HG03521 (cell line): ENCODE measurements at regions not wholly inside any gene's neighbourhood (a gene's known extent, or its start where the extent isn't known, plus 50 kb on each side); places are given as distances from the start of the nearest gene placed in this dataset.

Source experiments
- ATAC-seq: cut with Tn5 transposase; IDR thresholded peaks from one replicate; pipeline ENCODE4 v1.9.1; 2021; ENCODE audit warnings: mild to moderate bottlenecking, moderate library complexity; ENCODE audit not compliant: unreplicated experiment

DNA sequence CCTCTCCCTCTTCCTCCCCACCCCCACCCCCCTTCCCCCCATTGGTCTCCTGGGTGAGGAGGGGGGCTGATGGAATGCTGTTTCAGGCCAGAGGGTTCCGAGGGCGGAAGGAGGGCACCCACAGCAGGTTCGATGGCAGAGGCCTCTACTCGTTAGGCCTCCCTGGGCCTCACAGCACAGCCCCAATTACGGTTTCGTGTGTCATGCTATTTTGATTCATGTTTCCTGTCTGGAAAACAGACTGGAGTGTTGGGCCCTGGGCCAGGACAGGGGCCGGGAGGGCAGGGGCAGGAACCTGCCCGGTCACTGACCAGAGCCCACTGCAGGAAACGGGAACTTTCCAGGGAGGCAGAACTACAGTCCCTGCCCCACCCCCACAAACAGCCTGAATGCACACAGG is 138.2 kb downstream of the C16orf95 start:
- no peak for ATAC-seq

DNA sequence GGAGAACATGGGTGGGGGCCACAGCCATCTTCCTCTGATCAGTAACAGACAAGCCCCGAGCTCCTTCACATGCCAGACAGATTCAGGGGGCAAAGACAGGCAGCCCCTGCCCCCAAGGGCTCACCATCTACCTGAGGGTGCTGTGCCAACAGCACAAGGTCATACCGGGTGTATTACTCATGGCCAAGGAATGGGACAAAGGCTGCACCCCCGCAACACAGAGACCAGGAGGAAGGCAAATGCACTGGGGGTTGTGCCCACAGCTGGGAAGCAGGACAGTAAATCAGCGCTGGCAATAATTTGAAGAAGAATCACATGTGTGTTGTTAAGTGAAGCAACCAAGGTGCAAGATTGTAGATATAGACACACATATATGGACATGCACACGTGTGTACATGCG is 137.1 kb downstream of the C16orf95 start:
- no peak for ATAC-seq

DNA sequence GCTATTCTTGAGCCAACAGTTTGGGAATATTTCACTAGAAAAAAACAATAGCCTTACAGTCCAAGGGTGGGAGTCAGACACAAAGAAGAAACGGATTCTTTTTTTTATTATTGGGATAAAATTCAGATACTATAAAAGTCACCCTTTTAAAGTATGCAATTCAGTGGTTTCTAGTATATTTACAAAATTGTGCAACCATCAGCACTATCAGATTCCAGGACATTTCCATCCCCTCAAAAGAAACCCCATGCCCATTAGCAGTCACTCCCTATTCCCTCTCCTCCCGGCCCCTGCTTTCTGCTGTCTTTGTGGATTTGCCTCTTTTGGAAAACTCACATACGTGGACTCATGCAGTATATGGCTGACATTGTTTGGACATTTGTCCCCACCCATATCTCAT is 134.4 kb downstream of the C16orf95 start:
- no peak for ATAC-seq

DNA sequence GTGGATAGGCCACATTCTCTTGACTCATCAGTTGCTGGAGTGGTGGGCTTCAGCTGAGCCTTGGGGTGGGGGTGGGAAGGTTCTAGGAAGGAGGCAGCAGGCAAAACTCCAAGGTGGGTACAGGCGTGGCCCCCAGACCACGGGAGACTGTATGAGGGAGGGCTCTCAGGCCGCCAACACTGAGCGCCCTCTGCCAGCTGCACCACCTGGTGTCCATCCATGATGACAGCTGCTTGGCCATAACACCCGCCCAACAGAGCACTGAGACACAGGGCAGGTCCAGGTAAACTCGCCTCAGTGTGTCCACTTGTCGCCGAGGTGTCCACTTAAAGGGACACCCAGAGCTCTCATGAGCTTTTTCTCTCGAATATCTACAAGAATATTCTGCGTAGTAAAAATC is 133.5 kb downstream of the C16orf95 start:
- ATAC-seq: no peak

DNA sequence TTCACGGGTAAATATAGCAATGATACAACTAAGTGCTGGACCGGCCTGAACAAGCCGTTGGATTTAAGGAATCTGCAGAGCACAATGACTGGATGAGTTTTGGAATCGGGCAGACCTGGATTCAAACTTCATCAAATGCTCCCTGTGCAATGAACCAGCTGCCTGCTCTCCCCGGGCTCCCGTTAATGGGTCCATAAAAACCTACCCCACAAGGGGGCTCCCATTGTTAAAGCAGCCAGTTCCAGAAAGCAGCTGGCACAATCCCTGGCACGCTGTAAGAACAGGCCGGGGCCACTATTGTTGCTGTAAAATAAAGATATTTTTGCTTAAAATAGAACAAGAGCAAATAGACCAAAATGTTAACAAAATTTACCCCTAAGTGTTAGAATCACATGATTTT is 131.9 kb downstream of the C16orf95 start:
- ATAC-seq: no peak

DNA sequence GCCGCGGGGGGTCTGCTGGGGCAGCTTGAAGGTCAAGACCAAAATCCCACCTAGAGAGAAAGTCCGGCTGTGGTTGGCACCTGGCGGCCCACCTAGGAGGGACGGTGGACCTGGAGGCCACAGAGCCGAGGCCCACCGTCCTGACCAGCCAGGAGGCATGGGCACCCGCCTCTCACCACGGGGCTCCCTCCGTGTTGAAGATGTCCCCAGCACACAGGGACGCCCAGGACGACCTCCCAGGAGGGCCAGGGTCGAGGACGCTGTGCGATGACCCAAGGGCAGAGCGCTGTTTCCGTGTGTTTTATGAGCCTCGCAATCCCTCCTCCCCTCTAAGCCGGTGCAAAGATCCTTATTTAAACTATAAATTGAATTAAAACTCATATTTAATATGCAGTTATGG is 131.2 kb downstream of the C16orf95 start:
- ATAC-seq: no peak

DNA sequence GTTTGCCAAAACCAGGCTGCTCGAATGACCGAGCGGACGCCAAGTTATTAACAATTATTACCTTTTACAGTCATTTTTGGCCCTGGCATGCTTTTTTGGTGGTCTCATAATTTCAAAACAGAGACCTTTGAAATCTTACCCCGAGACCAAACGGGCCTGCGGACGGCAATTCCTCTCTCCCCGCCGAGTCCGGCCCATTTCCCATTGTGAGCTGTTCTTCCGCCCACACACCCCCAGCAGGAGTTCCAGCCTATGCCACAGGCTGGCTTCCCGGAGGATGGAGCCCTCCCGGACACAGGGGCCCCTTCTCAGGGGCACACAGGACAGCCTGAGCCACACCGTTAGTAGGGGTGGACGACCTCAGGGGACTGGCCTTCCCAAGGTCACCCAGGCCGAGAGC is 130.7 kb downstream of the C16orf95 start:
- ATAC-seq: no peak

DNA sequence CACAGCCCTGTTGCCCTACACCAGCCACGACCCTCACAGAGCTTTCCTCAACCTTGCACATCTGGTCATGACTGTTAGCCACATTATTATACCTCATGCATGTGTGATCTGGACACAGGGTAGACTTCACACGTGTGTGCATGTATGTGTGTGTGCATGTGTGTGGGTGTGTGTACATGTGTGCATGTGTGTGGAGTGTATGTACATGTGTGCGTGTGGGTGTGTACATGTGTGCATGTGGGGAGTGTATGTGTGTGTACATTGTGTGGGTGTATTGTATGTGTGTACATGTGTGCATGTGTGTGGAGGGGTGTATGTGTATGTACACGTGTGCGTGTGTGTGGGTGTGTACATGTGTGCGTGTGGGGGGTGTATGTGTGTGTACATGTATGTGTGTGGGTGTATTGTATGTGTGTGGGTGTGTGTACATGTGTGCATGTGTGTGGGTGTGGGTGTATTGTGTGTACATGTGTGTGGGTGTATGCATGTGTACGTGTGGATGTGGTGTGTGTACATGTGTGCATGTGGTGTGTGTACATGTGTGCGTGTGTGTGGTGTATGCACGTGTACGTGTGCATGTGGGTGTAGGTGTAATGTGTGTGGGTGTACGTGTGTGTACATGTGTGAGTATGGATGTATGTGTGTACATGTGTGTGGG is 130.2 kb downstream of the C16orf95 start:
- ATAC-seq: no peak

DNA sequence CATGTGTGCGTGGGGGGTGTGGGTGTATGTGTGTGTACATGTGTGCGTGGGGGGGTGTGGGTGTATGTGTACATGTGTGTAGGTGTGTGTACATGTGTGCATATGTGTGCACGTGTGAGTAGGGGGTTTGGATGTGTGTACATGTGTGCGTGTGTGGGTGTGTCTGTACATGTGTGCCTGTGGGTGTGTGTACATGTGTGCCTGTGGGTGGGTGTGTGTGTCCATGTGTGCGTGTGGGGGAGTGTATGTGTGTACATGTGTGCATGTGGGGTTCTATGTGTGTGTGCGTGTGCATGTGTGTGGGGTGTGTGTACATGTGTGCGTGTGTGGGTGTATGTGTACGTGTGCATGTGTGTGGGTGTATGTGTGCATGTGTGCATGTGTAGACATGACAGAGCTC is 129.1 kb downstream of the C16orf95 start:
- no peak for ATAC-seq

DNA sequence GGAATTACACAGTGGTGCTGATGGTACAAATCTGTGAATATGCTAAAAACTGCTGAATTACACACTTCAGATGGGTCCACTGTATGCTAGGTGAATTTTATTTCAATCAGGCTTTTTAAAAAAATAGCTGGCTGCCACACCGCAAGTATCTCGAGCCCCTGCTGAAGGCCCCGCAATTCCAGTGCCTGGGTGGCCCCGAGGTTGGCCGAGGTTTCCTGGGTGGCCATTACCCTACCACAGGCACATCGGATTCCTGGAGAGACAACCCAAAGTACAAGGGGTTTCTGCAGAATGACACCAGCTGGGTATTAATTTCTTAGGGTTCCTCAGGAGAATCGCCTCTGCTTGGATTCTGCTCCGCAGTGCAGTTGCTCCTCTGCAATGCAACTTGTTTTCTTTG is 127.8 kb downstream of the C16orf95 start:
- ATAC-seq: no peak

DNA sequence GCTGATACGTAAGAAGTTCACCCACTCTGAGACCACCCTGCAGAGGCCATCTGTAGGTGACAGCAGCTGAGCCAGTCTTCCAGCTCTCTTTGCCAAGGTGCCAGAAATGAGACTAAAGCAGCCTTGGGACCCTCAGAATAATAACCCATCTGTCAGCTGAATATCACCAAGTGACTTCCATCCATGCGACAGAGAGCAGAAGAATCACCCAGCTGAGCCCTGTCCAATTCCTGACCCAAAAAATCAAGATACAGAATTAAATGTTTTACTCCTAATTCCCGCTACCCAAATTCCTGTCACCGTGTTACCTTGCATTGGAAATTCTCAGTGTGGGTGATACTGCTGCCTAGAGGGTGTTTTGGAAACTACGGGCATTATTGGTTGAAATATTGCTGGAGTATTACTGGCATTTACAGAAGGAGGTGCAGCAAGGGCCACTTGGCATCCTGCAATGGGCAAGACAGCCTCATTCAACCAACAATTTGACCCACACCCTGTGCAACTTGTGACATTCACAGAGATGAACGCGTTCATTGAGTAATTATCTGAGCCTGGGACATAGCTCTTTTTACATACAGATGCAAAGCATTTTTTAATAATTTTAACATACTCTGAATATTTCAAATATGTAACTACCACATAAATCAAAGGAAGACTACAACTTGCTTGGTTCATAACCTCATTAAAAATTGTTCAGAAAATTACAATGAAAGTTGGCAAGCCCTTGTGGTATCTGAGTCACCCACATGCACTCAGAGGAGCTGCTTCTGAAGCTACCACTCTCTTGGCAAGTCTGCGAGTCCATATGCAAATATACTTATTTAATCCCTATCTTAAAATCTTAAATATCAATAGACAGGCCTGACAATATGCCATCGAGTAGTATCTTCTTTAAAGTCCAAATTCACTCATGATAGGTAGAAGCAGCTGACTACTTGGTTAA is 126.6 kb downstream of the C16orf95 start:
- no peak for ATAC-seq

DNA sequence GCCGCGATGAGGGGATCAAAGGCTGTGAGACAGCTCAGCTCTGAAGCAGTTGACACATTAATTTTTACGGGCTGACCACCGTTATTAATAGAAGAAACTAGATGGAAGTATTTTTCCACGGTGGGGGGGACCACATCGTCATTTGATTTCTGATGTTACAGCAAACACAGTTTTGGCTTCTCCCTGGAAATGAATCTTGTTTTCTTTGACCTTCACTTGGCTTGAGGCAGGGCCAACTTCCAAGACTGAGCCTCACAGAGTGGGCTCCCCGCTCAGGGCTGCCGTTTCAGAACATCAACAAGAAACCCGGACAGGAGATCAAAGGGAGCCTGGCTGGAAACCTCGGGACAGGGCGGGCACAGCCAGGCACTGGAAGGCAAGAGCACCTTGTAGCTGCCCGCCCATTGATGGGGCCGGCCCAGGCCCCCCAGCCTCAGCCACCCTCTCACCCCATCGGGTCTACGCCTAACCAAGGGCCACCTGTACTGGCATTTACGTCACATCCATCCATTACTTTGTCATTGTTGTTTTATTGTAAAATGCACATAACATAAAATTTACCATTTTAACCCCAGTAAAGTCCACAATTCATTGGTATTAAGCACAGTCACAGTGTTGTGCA is 124.6 kb downstream of the C16orf95 start:
- no peak for ATAC-seq

DNA sequence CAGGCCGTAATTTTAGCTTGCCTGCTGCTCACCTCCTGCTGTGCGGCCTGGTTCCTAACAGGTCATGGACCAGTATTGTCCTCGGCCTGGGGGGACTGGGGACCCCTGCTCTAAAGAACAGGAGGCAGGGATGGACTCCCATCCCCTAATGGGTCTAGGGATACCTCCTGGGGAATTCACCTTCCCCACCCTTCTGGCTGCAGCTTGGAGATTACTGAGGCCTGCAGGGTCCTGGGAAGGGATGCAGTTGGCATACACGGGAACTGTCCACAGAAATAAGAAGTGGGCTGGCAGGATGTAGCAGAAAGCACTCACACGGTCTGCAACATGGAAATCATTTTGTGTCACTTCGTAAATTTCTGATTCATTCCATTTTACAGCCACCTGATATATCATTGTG is 123.0 kb downstream of the C16orf95 start:
- ATAC-seq: no peak

DNA sequence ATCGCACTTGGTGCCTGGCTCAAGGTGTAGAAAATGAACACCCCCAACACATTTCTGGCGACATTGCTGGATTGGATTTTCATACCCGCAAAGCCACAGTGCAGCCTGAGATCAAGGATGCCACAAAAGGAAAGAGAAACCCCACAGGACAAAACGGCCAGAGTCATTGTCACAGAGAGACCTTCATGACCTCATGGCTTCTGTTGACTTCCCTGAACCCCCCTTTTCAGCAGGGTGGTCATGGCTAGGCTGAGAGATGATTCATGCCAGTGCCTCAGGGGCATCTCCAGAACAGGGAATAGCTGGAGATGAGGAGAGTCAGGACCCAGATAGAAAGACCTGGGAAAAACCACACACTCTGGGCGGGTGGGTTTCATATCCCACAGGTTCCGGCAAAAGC is 122.0 kb downstream of the C16orf95 start:
- no peak for ATAC-seq

DNA sequence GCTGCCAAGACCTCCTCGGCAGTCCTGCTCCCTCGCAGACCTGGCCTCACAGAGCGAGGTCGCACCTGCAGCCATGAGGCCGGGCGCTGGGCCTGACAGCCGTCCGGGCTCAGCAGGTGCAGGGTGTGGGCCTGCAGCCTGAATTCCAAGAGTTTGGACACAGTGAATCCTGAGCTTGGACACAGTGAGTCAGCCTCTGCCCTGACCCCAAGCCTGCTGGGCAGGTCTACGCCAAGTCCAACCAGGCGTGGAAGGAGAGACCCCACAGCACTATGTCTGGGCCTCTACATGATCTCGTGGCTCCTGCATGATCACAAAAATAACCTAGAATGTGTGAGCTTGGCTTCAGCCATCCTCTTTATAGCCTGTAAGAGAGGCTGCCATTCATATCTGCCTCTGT is 121.0 kb downstream of the C16orf95 start:
- no peak for ATAC-seq

DNA sequence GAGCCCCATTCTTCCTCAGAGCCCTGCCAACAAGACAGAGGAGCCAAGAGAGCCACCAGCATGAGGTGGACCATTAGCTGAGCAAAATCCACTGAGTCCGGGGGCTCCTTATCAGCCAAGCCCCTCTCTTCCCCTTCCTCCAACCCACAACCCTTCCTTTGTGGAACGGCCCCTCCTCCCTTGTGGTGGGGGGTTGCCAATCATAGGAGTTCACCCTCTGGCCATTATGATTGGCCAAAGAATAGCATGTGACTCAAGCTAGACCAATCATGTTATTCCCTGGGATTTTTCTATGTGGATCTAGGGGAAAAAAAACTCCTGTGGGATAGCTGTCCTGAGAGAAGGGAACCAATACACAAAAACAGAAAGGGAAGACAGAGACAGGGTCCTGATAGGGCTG is 120.5 kb downstream of the C16orf95 start:
- ATAC-seq: no peak

DNA sequence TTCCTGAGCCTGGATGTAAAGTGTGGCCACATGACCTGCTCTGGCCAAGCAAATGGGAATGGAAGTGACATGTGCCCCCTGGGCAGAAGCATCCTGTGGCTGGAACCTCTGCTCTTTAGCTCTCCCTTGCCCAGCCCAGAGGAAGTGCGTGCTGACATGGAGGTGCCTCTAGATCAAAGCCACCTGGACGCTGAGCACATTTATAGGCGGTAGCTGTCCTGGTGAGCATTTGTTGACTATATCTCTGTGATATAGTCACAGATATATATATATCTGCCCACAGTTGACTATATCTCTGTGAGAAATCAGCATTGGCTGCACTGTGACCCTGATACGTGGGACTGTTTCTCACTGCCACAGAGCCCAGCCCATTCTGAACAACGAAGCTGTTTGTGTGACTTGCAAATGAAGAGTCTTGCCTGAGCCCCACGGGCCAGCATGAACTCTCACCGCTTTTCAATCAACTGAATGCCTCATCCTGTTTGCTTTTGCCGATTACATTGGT is 118.8 kb downstream of the C16orf95 start:
- no peak for ATAC-seq

DNA sequence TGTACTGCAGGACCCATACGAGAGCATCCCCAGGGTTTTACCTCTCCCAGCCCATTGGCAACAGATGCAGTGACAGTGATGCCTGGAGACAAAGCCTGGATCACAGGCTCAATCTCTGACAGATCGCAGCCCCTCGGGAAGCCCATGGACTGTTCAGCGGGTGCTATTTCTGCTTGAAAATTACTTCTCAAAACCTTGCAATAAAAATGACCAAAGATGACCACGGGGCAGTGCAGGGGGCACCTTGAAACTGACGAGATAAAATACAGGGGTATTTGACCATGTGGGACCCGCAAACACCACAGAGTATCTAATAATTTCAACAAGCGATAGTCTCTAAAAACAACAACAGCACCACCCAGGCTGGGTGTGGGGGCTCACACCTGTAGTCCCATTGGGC is 118.3 kb downstream of the C16orf95 start:
- no peak for ATAC-seq

DNA sequence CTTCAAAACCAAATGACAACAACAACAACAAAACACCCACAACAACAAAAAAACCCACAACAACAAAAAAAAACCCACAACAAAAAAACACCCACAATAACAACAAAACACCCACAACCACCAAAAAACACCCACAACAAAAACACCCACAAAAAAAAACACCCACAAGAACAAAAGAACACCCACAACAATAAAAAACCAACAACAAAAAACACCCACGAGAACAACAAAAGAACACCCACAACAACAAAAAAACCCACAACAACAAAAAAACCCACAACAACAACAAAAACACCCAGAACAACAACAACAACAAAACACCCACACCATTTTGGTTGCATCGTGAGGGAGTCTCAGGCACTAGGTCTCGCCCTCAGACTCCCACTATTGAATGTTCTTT is 117.8 kb downstream of the C16orf95 start:
- ATAC-seq: no peak

DNA sequence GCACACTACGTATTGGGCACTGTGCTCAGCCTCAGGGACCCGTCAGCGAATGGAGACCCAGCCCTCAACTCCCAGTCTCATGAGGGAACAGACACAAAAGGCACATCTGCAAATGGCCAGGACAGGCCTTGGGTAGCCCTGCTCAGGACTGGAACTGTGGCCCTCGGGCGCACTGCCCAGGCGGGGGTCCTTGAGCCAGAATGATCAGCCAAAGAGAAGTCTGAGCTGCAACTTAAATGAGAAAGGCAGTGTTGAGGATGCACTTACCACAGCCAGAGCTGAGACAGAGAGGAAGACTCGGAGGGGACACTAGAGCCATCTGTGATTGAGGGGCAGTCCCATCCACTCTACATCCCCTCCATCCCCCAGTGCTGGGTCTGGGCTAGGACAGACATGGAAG is 117.3 kb downstream of the C16orf95 start:
- no peak for ATAC-seq

DNA sequence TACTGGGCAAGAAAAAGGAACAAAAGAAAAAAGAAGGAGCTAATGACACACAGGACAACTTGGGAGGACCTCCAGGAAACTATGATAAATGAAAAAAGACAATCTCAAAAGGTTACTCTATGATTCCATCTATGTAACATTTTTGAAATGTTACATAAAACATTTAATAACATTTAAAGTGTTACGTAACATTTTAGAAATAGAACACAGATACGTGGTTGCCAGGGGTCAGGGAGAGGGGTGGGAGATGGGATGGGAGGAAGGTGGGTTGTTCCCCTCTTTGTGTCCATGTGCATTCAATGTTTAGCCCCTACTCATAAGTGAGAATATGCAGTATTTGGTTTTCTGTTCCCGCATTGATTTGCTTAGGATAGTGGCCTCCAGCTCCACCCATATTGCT is 116.6 kb downstream of the C16orf95 start:
- no peak for ATAC-seq

DNA sequence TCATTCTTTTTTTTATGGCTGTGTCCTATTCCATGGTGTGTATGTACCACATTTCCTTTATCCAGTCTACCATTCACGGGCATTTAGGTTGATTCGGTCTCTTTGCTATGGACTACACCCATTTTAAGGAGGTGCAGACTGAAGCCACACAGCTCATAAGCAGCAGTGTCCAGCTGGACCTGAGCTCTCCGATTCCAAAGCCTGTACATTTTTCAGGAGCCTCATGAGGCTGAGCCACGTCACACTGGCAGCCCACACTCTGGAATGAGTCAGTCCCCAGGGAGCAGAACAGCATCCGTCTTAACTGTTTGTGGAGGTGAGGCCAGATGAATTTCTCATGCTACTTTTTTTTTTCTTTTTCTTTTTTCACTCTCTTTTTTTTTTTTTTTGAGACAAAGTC is 116.1 kb downstream of the C16orf95 start:
- no peak for ATAC-seq
